Hepatocyte (in vitro differentiated cells): ENCODE measurements at regions not wholly inside any gene's neighbourhood (a gene's known extent, or its start where the extent isn't known, plus 50 kb on each side); places are given as distances from the start of the nearest gene placed in this dataset.

Experiments used
- DNase-seq: peaks from one replicate; pipeline ENCODE4 v3.0.0-alpha.2; 2016; ENCODE audit warnings: low spot score
- H2AFZ ChIP-seq: fragments of 200-600 bp; sonication (generic); 2 replicates; pipeline ENCODE4 v1.6.0; 2016; ENCODE audit warnings: antibody characterized with exemption, mild to moderate bottlenecking
- H3K27ac ChIP-seq: fragments of 200-600 bp; sonication (generic); 2 replicates; pipeline ENCODE4 v1.5.1; 2016; ENCODE audit warnings: mild to moderate bottlenecking
- H3K27me3 ChIP-seq: fragments of 200-600 bp; sonication (generic); 2 replicates; pipeline ENCODE4 v1.6.1; 2016
- H3K36me3 ChIP-seq: fragments of 200-600 bp; sonication (generic); replicated peaks from 2 replicates; pipeline ENCODE4 v1.5.1; 2016; ENCODE audit warnings: low read depth; ENCODE audit not compliant: insufficient read depth
- H3K4me1 ChIP-seq: fragments of 200-600 bp; sonication (generic); 2 replicates; pipeline ENCODE4 v1.5.1; 2016; ENCODE audit warnings: mild to moderate bottlenecking, moderate library complexity; ENCODE audit not compliant: insufficient read depth
- H3K4me2 ChIP-seq: fragments of 200-600 bp; sonication (generic); 2 replicates; pipeline ENCODE4 v1.6.0; 2016
- H3K4me3 ChIP-seq: fragments of 200-600 bp; sonication (generic); 2 replicates; pipeline ENCODE4 v1.5.1; 2016; ENCODE audit warnings: mild to moderate bottlenecking
- H3K79me2 ChIP-seq: fragments of 200-600 bp; sonication (generic); 2 replicates; pipeline ENCODE4 v1.6.0; 2017; ENCODE audit warnings: mild to moderate bottlenecking
- H3K9me2 ChIP-seq: fragments of 200-600 bp; sonication (generic); replicated peaks from 2 replicates; pipeline ENCODE4 v1.6.0; 2017; ENCODE audit warnings: mild to moderate bottlenecking; ENCODE audit not compliant: insufficient read depth
- H3K9me3 ChIP-seq: fragments of 200-600 bp; sonication (generic); 2 replicates; pipeline ENCODE4 v1.5.1; 2016; ENCODE audit warnings: low read depth, mild to moderate bottlenecking
- H4K20me1 ChIP-seq: fragments of 200-600 bp; sonication (generic); 2 replicates; pipeline ENCODE4 v1.6.0; 2016; ENCODE audit warnings: mild to moderate bottlenecking; ENCODE audit not compliant: insufficient read depth, poor library complexity, severe bottlenecking
- CTCF ChIP-seq: fragments of 200-600 bp; sonication (generic); IDR thresholded peaks from 2 replicates; pipeline ENCODE4 v1.5.1; 2016; ENCODE audit warnings: antibody characterized with exemption, mild to moderate bottlenecking; ENCODE audit not compliant: poor library complexity
- EZH2 ChIP-seq: fragments of 200-600 bp; sonication (generic); IDR thresholded peaks from 2 replicates; pipeline ENCODE4 v1.6.1; 2016; ENCODE audit warnings: antibody characterized with exemption, mild to moderate bottlenecking, borderline replicate concordance
- EZH2phosphoT487 ChIP-seq: fragments of 200-600 bp; sonication (generic); IDR thresholded peaks from one replicate; pipeline ENCODE4 v1.6.1; 2018; ENCODE audit warnings: antibody characterized with exemption, mild to moderate bottlenecking, low read depth, moderate library complexity; ENCODE audit not compliant: unreplicated experiment, severe bottlenecking
- WGBS: methylation state at CpG from one replicate; pipeline ENCODE4 v1.1.6; 2016; ENCODE audit warnings: low lambda C conversion rate; ENCODE audit errors: missing lambda C conversion rate; 5-methylcytosine and 5-hydroxymethylcytosine counted together

- Histone ChIP-seq H3K27ac (no peak overlapping the region), H3K9me2 (no peaks in the 10 kb centered on the region), H2AFZ (no peak overlapping the region), H3K79me2 (no peaks in the 10 kb centered on the region), H3K4me3 (no peak overlapping the region), H3K4me2 (no peak overlapping the region), H4K20me1 (no peaks in the 10 kb centered on the region), H3K27me3 (no peaks in the 10 kb centered on the region), H3K9me3 (no peaks in the 10 kb centered on the region), H3K36me3 (no peaks in the 10 kb centered on the region), H3K4me1 (no peaks in the 10 kb centered on the region)
- DNase-seq: peak; percentile 73
- WGBS: 39% methylated on average over 6 of the region's 6 CpGs
- TF ChIP-seq CTCF (peak; percentile 72), EZH2 (no peak)
Observed at GRCh38 chr3:55180936-55181535, 253.2 kb upstream of the LRTM1 start.

- Histone ChIP-seq H3K27me3 (no peaks in the 10 kb centered on the region), H3K27ac (no peak overlapping the region), H2AFZ (no peak overlapping the region), H3K4me3 (no peak overlapping the region), H3K79me2 (no peaks in the 10 kb centered on the region), H3K36me3 (no peaks in the 10 kb centered on the region), H3K9me3 (no peaks in the 10 kb centered on the region), H3K9me2 (no peaks in the 10 kb centered on the region), H3K4me1 (no peaks in the 10 kb centered on the region), H3K4me2 (no peak overlapping the region), H4K20me1 (no peaks in the 10 kb centered on the region)
- TF ChIP-seq CTCF: no peak
- TF ChIP-seq EZH2phosphoT487: no peak
- TF ChIP-seq EZH2: no peak
- WGBS: 90% methylated on average over 3 of the region's 3 CpGs
- DNase-seq: no peak
Observed at GRCh38 chr3:55180161-55180560, 252.3 kb upstream of the LRTM1 start.

- no peak for TF ChIP-seq CTCF
- no peak for TF ChIP-seq EZH2phosphoT487
- TF ChIP-seq EZH2: no peak
- no peaks in the 10 kb centered on the region for H3K79me2 ChIP-seq
- H4K20me1 ChIP-seq: no peaks in the 10 kb centered on the region
- no peak overlapping the region for H3K27ac ChIP-seq
- H2AFZ ChIP-seq: no peak overlapping the region
- no peak overlapping the region for H3K4me2 ChIP-seq
- H3K9me3 ChIP-seq: no peaks in the 10 kb centered on the region
- WGBS: 80% methylated on average over 3 of the region's 3 CpGs
- H3K9me2 ChIP-seq: no peaks in the 10 kb centered on the region
- no peak for DNase-seq
- no peaks in the 10 kb centered on the region for H3K36me3 ChIP-seq
- H3K4me3 ChIP-seq: no peak overlapping the region
- H3K4me1 ChIP-seq: no peaks in the 10 kb centered on the region
- no peaks in the 10 kb centered on the region for H3K27me3 ChIP-seq
Observed at GRCh38 chr3:55178336-55178735, 250.5 kb upstream of the LRTM1 start.

GRCh38 chr3:55177749-55178148 is 249.9 kb upstream of the LRTM1 start:
- H4K20me1 ChIP-seq: no peaks in the 10 kb centered on the region
- H3K9me3 ChIP-seq: no peaks in the 10 kb centered on the region
- H3K4me3 ChIP-seq: no peak overlapping the region
- no peaks in the 10 kb centered on the region for H3K4me1 ChIP-seq
- no peak for DNase-seq
- H3K4me2 ChIP-seq: no peak overlapping the region
- H3K79me2 ChIP-seq: no peaks in the 10 kb centered on the region
- WGBS: 63% methylated on average over 6 of the region's 6 CpGs
- H3K9me2 ChIP-seq: no peaks in the 10 kb centered on the region
- H3K36me3 ChIP-seq: no peaks in the 10 kb centered on the region
- no peak for TF ChIP-seq EZH2phosphoT487
- TF ChIP-seq EZH2: no peak
- no peak for TF ChIP-seq CTCF
- H2AFZ ChIP-seq: no peak overlapping the region
- H3K27ac ChIP-seq: no peak overlapping the region
- H3K27me3 ChIP-seq: no peaks in the 10 kb centered on the region
